Endothelial cell of umbilical vein (primary cell): ENCODE measurements at regions not wholly inside any gene's neighbourhood (a gene's known extent, or its start where the extent isn't known, plus 50 kb on each side); places are given as distances from the start of the nearest gene placed in this dataset.
"Not testable (repeated sequence)": the region's sequence is repeated elsewhere in the genome, so short reads cannot be mapped to it uniquely, and the experiment has no call there.

Experiments
- EZH2 ChIP-seq: IDR thresholded peaks from 2 replicates; pipeline ENCODE4 v1.6.1; 2012; ENCODE audit warnings: borderline replicate concordance, low read depth, mild to moderate bottlenecking, moderate library complexity, low read length, inconsistent platforms; ENCODE audit not compliant: severe bottlenecking
- MYC ChIP-seq: IDR thresholded peaks from one replicate; pipeline ENCODE4 v1.6.1; 2011; ENCODE audit warnings: mild to moderate bottlenecking, low read depth, low read length
- POLR2A ChIP-seq: IDR thresholded peaks from 2 replicates; pipeline ENCODE4 v1.6.1; 2012; ENCODE audit warnings: low read depth, mild to moderate bottlenecking, control low read depth, low read length
- TF ChIP-seq, protein P1 (sequence below), 2 donors: IDR thresholded peaks; 1 replicate in 1 of 2; 2 replicates in 1 of 2; pipeline ENCODE4 v1.5.1; 2011; ENCODE audit warnings: low read length in 2 of 2, mild to moderate bottlenecking in 2 of 2, moderate library complexity in 2 of 2, control low read depth in 1 of 2, inconsistent platforms in 1 of 2, low read depth in 1 of 2; ENCODE audit not compliant: insufficient read depth in 1 of 2; ENCODE audit errors: extremely low read depth in 1 of 2

- TF ChIP-seq POLR2A, MYC, EZH2: not testable (repeated sequence)
- TF ChIP-seq, protein P1, sequence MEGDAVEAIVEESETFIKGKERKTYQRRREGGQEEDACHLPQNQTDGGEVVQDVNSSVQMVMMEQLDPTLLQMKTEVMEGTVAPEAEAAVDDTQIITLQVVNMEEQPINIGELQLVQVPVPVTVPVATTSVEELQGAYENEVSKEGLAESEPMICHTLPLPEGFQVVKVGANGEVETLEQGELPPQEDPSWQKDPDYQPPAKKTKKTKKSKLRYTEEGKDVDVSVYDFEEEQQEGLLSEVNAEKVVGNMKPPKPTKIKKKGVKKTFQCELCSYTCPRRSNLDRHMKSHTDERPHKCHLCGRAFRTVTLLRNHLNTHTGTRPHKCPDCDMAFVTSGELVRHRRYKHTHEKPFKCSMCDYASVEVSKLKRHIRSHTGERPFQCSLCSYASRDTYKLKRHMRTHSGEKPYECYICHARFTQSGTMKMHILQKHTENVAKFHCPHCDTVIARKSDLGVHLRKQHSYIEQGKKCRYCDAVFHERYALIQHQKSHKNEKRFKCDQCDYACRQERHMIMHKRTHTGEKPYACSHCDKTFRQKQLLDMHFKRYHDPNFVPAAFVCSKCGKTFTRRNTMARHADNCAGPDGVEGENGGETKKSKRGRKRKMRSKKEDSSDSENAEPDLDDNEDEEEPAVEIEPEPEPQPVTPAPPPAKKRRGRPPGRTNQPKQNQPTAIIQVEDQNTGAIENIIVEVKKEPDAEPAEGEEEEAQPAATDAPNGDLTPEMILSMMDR (IDR thresholded peaks at IDR 0.05; ENCODE audit: extremely low read depth in 1 of 2, insufficient read depth in 1 of 2, low read depth in 1 of 2, low read length in 2 of 2), result not testable (repeated sequence)
Measured at GRCh38 chr2:132347041-132347780, 69.4 kb upstream of the GPR39 start.
